Ascending aorta (tissue), 2 donors: ENCODE measurements at regions not wholly inside any gene's neighbourhood (a gene's known extent, or its start where the extent isn't known, plus 50 kb on each side); places are given as distances from the start of the nearest gene placed in this dataset.

ENCODE experiments used
- DNase-seq, 2 donors: peaks; one replicate each; pipeline ENCODE4 v3.0.0-alpha.2; 2019; ENCODE audit warnings: low spot score in 2 of 2
- H3K27ac ChIP-seq, 2 donors: fragments of 200-600 bp; sonication (generic); one replicate each; pipeline ENCODE4 v1.5.1; 2016 to 2017; ENCODE audit warnings: mild to moderate bottlenecking in 1 of 2
- H3K27me3 ChIP-seq: fragments of 200-600 bp; sonication (generic); one replicate; pipeline ENCODE4 v1.5.1; 2017
- H3K36me3 ChIP-seq, 2 donors: fragments of 200-600 bp; sonication (generic); one replicate each; pipeline ENCODE4 v1.5.1; 2016
- H3K4me1 ChIP-seq, 2 donors: fragments of 200-600 bp; sonication (generic); one replicate each; pipeline ENCODE4 v1.5.1; 2016 to 2017; ENCODE audit warnings: mild to moderate bottlenecking in 1 of 2
- H3K4me3 ChIP-seq, 2 donors: fragments of 200-600 bp; sonication (generic); one replicate each; pipeline ENCODE4 v1.5.1; 2016 to 2017; ENCODE audit warnings: mild to moderate bottlenecking in 1 of 2
- H3K9me3 ChIP-seq, 2 donors: fragments of 200-600 bp; sonication (generic); one replicate each; pipeline ENCODE4 v1.5.1; 2016
- intact Hi-C: fragments of 100-400 bp; cut with DNase I; formaldehyde crosslinking; loops from one replicate; pipeline ENCODE4 v1.15.1; 2023
- TF ChIP-seq, protein P1 (sequence below), 3 experiments: fragments of 200-600 bp in 2 of 3; fragments of 450-650 bp in 1 of 3; sonication (generic) in 2 of 3; IDR thresholded peaks; one replicate each; pipeline ENCODE4 v1.5.1; 2016 to 2019; ENCODE audit warnings: antibody characterized with exemption in 3 of 3, mild to moderate bottlenecking in 1 of 3, moderate library complexity in 1 of 3

DNA sequence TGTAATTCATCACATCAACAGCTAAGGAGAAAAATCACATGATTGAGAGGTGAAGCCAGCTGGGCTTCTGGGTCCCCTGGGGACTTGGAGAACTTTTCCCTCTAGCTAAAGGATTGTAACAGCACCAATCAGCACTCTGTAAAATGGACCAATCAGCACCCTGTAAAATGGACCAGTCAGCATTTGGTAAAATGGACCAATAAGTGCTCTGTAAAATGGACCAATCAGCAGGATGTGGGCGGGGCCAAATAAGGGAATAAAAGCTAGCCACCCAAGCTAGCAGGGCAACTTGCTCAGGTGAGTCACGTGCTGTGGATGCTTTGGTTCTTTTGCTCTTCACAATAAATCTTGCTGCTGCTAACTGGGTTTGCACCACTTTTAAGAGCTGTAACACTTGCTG is 1248.3 kb downstream of the PCDH18 start:
- TF ChIP-seq, protein P1, sequence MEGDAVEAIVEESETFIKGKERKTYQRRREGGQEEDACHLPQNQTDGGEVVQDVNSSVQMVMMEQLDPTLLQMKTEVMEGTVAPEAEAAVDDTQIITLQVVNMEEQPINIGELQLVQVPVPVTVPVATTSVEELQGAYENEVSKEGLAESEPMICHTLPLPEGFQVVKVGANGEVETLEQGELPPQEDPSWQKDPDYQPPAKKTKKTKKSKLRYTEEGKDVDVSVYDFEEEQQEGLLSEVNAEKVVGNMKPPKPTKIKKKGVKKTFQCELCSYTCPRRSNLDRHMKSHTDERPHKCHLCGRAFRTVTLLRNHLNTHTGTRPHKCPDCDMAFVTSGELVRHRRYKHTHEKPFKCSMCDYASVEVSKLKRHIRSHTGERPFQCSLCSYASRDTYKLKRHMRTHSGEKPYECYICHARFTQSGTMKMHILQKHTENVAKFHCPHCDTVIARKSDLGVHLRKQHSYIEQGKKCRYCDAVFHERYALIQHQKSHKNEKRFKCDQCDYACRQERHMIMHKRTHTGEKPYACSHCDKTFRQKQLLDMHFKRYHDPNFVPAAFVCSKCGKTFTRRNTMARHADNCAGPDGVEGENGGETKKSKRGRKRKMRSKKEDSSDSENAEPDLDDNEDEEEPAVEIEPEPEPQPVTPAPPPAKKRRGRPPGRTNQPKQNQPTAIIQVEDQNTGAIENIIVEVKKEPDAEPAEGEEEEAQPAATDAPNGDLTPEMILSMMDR (IDR thresholded peaks at IDR 0.05): no peak
- Histone ChIP-seq H3K36me3 (no peaks in the 10 kb centered on the region), H3K9me3 (no peaks in the 10 kb centered on the region), H3K4me1 (no peaks in the 10 kb centered on the region), H3K27me3 (no peaks in the 10 kb centered on the region), H3K27ac (no peak overlapping the region), H3K4me3 (no peak overlapping the region)
- no peak for DNase-seq
- intact Hi-C loops: no loop called here

DNA sequence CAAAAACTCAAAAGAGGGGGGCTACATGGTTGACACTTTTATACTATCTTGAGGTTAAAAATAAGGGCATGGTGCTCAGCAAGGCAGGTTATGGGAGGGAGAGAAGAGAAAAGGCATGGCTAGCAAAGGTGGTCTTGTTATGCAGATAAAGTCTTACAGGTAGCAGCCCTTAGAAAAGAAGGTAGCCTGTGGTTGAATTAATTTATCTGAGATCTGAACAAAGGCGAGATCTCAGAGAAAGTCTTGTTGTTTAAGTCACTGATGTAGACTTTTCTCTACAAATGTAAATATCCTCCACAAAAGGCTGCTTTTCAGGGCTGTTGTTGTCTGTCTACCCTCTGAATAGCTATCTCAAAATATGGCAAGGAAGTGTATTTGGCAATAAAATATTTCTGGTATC is 1250.4 kb downstream of the PCDH18 start:
- no peaks in the 10 kb centered on the region for H3K36me3 ChIP-seq

DNA sequence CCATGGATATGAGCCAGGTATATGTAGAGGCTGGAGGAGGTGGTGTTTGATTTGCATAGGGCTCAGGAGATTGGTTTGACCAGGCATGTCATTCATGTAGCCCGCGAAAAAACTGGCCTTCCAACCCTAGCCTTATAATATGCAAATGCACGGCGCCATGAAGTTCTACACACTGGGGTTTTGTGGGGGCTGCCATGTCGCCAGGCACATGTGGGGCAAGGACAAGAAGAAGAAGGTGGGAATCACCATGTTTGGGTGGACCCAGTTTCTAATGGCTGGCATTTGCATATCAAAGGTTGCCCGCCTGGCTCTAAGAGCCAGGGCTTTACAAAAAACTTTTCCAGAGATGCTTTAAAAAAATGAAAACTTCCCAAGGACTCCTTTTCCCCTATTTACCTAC is 1251.0 kb downstream of the PCDH18 start:
- Histone ChIP-seq H3K27ac (no peak overlapping the region), H3K4me1 (no peaks in the 10 kb centered on the region), H3K27me3 (no peaks in the 10 kb centered on the region), H3K9me3 (no peaks in the 10 kb centered on the region), H3K36me3 (no peaks in the 10 kb centered on the region), H3K4me3 (no peak overlapping the region)
- intact Hi-C loops: no loop called here
- no peak for DNase-seq
- TF ChIP-seq, protein P1 (IDR thresholded peaks at IDR 0.05): no peak

More for the DNA sequence above, 1250.4 kb downstream of the PCDH18 start:
- H3K27me3 ChIP-seq: no peaks in the 10 kb centered on the region
- H3K9me3 ChIP-seq: no peaks in the 10 kb centered on the region
- H3K4me1 ChIP-seq: no peaks in the 10 kb centered on the region
- no peak overlapping the region for H3K27ac ChIP-seq
- TF ChIP-seq, protein P1 (IDR thresholded peaks at IDR 0.05): no peak
- no peak for DNase-seq
- no peak overlapping the region for H3K4me3 ChIP-seq
- intact Hi-C loops: no loop called here

DNA sequence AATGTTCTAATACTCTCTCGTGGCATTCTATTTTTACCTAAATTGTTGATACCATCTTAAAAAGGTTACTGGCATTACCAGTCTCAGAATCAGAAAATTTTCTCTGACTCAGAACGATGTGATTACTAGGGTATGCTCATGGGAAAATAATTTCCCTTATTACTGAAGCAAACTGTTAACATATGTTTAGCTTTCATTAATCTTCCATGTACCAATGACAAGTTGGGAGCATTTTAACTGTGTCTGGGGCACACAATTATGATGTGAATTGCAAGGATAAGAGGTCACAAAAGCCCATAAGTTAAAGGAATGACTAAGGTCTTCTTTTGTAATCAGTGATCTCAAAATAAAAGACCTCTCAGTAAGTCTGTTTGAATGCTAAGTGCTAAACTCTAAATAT is 1254.6 kb downstream of the PCDH18 start:
- H3K9me3 ChIP-seq: no peaks in the 10 kb centered on the region
- no peaks in the 10 kb centered on the region for H3K27me3 ChIP-seq
- no peak overlapping the region for H3K4me3 ChIP-seq
- no peak for DNase-seq
- no peak overlapping the region for H3K27ac ChIP-seq
- H3K36me3 ChIP-seq: no peaks in the 10 kb centered on the region
- H3K4me1 ChIP-seq: no peaks in the 10 kb centered on the region
- TF ChIP-seq, protein P1 (IDR thresholded peaks at IDR 0.05): no peak
- intact Hi-C loops: no loop called here

DNA sequence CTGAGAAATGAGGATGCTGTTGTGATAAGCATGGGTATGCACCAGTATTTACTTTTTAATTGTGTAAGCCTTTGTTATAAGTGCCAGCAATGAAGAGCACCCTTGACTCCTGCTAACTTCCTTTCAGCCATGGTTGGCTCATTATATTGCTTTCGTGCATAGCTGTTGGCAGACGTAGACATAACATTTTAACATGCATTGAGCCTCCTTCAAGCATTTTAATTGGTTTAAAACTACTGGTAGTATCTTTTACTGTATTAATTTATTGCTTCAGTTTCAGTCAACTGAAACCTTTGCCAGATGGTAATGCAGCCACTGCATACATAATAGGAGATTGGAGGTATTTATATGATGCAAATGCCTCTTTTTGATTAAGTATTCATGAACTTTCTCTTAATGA is 1285.4 kb downstream of the PCDH18 start:
- TF ChIP-seq, protein P1 (IDR thresholded peaks at IDR 0.05): no peak
- Histone ChIP-seq H3K4me1 (no peaks in the 10 kb centered on the region), H3K27me3 (no peaks in the 10 kb centered on the region), H3K36me3 (no peaks in the 10 kb centered on the region), H3K4me3 (no peak overlapping the region), H3K27ac (no peak overlapping the region), H3K9me3 (no peaks in the 10 kb centered on the region)
- DNase-seq: no peak
- intact Hi-C loops: no loop called here
